GM21367 (cell line): ENCODE measurements at regions not wholly inside any gene's neighbourhood (a gene's known extent, or its start where the extent isn't known, plus 50 kb on each side); places are given as distances from the start of the nearest gene placed in this dataset.

ENCODE experiments used
- ATAC-seq: cut with Tn5 transposase; IDR thresholded peaks from one replicate; pipeline ENCODE4 v1.9.1; 2021; ENCODE audit not compliant: unreplicated experiment

- no peak for ATAC-seq
Observed at GRCh38 chrX:126064901-126065541, 101.1 kb downstream of the DCAF12L2 start.

GRCh38 chrX:126065901-126066660 lies 100.0 kb downstream of the DCAF12L2 start:
- no peak for ATAC-seq
